HG03378 (cell line): ENCODE measurements at regions not wholly inside any gene's neighbourhood (a gene's known extent, or its start where the extent isn't known, plus 50 kb on each side); places are given as distances from the start of the nearest gene placed in this dataset.

Source experiments
- ATAC-seq: cut with Tn5 transposase; IDR thresholded peaks from one replicate; pipeline ENCODE4 v1.9.1; 2021; ENCODE audit warnings: mild to moderate bottlenecking, moderate library complexity; ENCODE audit not compliant: unreplicated experiment

DNA sequence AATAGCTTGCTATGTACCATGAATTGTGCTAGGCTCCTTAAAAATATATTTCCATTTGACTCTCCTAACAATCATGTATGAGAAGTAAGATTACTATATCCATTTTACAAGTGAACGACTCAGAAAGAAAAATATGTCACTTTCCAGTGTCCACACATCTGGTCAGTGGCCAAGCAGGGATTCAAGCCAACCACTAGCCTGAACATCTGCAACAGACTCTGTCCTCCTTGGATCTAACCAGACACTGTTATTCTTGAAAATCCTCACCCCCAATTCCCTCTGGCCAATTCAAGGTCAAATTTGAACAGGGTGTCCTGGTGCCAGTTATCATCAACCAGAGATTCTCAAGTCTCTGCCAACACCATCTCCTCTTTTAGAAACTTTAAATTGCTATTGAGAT is 344.1 kb upstream of the WWC1 start:
- ATAC-seq, result no peak

DNA sequence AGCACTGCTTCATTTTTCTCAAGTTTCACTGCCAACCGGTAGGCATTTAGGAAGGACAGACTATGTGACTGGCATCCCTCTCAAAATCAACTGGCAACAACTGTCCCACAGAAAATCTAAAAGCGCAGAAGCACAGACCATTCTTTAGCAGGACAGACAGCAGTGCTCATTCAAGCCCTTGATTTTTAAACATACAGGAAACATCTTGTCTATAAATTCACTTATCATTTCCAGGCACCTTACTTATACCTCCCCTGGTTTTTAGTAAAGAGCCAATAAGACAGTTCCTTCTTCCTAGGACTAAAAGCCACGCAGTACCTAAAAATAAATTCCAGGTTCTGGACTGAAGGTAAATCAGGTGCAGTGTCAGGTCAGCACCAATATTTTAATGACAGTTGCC is 343.2 kb upstream of the WWC1 start:
- no peak for ATAC-seq

DNA sequence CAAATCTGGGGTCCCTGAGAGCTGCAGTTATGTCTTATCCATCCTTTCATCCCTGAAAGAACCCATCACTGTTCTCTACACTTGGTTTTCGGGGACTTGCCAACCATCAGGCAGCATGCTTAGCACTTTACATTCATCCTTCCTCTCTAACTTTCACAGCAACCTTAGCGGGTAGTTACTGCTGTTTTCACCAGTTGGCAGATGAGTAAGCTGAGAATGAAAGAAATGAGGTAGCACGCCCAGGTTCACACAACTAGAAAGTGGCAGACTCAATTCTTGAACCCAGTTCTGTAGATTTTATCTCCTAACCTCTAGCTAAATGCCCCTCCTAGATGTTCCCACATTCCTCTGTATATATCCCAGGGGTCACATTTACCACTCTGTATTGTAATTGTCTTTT is 342.0 kb upstream of the WWC1 start:
- ATAC-seq, result no peak

DNA sequence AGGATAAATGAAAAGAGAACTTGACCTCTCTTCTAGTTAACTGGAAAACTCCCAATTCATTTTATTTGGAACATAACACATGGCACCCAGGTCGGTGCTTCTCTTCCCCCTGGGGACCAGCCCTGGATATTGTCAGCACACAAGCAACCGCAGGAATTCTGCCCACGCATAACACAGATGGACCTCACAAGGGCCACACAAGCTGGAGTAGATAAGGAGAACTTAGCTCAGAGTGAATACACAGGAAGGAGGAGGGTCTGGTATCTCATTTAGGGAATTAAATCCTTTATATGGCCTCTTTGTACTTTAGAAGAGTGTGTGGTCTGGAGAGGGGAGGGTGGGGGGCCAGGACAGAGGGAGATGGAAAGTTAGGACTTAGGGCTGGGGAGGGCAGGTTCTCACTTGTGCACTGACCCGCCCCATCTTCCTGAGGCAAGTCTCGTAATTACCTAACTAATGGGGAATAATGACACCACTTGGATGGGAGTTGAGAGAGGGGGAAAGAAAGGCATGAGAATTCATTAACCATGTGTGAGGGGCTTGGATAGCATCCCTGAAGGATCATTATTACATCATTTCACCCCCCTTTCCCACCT is 341.2 kb upstream of the WWC1 start:
- no peak for ATAC-seq

DNA sequence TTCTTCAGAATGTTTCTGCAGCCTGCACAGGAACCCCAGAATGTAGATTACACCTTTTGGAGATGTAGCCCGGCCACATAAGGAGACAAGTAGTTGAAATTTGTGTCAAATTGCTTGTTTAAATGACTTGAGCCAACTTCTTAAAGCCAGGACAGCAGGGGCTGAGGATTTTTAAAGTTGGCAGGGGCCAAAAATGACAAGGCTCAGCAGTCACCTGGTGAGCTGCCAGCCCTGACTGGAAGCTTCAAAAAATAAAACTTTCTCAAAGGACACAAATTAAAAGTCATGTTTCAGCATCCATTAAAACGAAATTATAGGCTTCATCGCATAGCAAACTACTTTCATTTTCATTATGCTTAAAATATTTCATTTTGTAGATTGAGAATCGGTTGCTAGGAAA is 340.3 kb upstream of the WWC1 start:
- ATAC-seq, result no peak

DNA sequence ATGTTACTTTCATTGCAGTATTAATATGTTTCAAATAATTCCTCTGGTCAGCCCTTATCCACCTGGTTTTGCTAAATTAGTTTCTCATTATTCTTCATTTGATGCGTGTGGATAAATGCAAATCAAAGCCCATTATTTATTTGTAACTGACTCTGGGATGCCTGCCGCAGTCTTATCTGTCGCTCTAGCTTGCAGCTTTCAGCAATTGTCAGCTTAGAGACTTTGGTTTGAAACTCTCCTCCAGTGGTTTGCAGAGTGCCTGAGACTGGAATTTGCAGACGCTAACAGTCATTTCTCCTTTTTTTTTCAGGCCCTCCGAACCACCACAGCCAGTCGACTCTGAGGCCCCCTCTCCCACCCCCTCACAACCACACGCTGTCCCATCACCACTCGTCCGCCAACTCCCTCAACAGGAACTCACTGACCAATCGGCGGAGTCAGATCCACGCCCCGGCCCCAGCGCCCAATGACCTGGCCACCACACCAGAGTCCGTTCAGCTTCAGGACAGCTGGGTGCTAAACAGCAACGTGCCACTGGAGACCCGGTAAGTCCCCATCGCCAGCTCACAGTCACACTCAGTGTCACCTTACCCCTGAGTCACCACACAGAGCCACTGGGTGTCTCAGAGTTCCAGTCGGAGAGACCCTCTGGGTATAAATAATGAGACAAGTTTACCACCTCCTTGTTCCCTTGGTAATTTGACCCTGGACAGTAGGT is 339.0 kb upstream of the WWC1 start:
- ATAC-seq, result no peak

DNA sequence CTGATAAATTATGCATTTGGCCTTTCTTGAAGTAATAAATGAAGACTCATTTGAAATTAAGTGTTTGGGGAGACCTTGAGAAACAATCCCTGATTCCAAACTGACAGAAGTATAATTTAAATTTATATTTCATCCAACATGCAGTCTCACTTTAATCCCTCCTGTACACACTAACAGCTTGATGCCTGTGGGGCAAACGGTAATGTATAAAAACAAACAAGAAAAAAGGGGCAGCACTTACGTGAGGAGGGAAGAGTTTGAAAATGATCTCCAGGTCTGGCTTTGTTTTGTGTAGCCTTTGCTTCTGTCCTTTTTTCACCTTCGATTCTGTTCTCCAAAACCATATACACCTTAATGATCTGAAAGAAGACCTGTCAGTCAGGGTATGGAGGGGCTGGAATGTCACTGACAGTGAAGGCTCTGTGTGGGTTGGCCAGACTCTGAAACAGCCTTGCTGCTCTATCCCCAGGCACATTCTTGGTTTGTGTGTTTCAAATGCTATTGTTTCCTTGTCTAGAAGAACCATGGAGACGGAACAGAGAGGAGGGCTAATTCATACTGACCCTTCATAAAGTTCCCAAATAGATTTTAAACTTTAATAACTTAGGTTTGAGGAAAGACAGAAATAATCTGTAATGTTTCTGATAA is 338.2 kb upstream of the WWC1 start:
- ATAC-seq, result no peak

DNA sequence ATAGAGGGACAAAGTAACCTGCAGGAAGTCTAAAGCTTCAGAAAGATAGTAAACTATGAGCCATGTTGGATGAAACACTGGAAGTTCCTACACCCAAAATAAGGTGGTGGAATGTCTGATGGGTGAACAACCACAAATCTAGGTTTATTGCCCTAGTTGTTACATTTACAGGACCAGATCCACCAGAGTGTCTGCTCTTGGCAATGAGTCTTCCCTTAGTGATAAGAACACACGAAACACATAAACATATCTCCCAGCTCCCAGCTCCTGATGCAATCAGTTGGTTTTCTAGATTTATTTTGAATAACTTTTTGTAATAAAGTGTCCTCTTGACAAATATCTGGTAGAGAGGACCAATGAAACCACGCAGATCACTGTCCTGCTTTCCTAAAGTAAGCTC is 329.7 kb upstream of the WWC1 start:
- no peak for ATAC-seq

DNA sequence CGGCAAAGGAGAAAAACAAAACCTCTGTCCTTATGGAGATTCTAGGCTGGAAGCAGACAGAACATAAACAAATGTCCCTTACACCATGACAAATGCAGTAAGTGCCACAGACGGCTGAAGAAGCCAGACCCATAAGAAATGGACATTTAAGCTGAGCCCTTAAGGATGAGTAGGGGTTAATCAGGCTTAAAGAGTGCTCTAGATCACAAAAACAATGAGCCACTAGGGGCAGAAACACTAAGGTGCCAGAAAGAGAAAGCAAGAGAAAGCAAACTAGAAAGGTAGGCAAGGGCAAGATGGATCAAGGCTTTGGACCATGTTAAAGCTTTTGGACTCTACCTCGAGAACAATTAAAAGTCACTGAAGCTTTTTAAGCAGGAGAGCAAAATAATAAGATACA is 326.9 kb upstream of the WWC1 start:
- no peak for ATAC-seq

DNA sequence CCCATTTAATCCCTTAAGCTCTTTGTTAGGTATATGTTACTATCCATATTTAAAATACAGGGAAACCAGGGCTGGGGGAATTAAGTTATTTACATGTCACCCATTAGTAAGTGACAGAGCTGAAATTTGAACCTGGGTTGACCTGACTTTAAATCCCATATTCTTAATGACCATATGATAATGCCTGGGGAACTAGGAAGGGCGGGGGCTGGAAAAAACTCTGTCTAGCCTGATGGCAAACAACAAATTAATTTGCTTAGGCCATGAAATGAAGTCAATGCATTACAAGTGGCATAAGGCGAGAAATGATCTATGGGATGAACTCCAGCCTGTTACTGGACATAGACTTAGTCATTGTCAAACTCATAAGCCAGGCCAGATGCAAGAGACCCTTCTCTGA is 325.7 kb upstream of the WWC1 start:
- ATAC-seq, result no peak

DNA sequence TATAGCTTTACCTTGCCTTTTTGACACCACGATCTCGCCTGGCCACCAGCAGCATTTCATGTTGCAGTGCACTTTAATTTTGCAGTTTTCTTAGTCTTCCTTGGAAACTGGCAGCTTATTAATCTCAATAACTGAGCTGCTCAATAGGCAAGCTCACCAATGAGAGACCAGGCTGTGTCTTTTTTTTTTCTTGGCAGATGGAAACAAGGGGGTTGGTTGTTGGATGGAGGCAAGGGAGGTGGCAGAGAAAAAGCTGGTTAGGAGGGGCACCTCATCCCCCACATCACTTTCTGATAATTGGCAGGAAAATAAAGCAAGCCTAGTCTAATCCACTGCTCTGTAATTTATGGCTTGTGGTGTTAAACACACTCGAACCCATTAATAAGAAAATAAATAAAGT is 324.5 kb upstream of the WWC1 start:
- ATAC-seq, result no peak

DNA sequence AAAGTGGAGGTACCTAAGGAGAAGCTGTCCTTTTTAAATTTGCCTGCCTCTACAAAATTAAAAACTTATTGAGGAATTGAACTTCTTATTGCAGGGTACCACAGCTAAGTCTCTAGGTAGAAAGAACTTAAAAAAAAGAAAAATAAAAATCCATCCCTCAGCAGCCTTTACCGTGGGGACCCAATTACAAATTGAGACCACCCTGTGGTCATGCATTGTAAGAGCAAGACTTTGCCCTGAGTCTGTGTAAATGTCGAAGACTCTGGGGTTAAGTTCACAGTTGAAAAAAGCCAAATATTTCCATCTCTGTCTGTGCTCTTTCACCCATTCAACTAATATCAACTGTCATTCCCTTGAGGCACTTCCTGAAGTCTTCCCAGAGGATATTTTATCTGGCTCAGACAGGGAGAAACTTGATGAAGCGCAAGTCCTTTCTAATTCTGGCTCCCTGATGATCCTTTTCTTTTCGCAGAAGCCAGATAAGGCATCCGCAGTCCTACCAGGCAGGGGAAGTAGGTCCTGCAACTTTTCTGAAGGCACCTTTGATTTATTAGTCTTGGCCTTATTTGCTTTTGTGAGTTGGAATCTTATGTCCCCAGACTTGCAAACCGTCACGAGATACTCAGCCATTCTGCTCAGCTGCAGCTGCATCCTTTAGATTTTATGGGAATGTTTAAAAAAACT is 323.8 kb upstream of the WWC1 start:
- ATAC-seq, result no peak

DNA sequence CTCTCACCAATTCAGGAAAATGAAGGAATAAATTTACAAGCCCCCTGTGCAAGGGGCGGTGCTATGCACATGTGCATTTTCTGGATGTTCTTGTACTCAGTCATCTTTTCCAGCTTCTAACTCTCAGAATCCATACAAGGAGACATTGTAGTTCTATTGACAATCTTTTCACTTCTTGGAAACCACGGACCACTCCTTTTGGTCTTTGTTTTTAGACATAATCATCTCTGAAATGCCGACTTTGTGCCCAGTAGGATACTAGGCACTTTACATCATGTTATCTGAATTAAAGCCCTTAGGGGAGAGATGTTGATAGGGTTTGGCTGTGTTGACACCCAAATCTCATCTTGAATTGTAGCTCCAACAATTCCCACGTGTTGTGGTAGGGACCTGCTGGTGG is 322.6 kb upstream of the WWC1 start:
- no peak for ATAC-seq

DNA sequence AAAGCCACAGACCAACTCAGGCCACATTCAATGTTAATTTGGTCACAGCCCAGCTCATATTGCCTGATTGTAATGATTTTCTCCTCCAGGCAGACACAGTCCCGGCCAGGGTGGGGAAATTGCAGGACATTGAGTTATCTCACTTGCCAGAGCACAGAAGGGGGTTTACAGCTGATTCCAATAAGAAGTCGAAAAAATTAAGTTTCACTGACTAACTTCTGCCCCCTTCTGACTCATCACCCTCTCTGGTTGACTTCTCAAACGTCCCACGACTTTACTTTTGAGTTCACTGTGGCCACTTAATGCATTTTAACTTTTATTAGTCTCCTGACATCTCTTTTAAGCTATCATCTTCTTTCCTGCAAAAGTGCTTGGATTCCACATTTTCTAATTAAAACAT is 321.4 kb upstream of the WWC1 start:
- peak; percentile 66 for ATAC-seq

DNA sequence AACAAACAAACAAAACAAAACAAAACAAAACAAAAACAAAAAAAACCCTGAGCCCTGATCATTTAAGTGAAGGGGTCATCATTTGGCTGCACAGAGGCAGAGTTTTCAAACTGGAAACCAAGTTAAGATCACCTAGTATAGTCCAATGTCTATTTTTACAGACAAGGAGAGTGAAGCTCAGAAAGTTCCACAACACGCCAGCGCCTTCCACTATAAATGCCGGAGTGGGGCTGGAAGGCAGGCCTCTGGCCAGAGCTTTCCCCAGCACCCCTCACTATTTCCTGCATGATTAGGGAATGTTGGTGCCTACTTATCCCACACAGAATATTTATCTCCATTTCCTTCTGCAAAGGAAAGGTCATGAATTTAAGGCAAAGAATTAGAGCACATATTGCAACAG is 319.7 kb upstream of the WWC1 start:
- ATAC-seq, result no peak

DNA sequence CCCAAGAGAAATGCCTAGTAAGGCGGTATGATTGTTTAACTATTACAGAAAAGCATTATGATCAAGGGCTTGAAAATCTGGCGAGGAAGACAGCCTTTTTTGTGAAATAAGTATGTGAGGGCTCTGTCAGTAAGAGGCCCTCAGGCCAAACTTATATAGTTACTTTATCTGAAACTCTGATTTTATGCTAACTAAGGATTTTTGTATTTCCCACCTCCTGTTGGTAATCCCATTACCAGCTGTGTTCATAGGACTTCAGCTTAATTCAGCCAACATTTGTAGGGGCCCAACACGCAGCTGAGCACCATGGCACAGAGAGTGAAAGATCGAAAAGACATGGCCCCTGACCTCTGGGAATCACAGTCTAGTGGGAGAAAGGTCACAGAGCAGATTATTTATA is 318.3 kb upstream of the WWC1 start:
- ATAC-seq, result no peak

DNA sequence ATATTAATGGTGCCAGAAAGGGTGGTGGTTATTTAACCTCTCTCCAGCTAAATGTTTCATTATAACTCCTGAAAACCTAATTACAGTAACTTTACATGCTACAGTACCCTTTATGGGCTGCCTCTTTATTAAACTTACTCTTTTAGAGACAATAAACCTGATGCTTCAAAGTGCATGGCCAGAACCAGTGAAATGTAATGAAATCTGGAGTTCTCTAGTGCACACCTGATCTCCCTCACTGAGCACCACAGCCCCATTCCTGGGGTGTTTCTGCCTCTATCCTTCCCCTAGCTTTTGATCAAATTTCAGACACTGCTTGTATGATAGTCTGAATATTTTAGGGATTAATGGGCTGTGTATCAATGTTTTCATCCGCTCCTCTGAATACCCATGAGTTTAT is 306.5 kb upstream of the WWC1 start:
- ATAC-seq, result no peak

DNA sequence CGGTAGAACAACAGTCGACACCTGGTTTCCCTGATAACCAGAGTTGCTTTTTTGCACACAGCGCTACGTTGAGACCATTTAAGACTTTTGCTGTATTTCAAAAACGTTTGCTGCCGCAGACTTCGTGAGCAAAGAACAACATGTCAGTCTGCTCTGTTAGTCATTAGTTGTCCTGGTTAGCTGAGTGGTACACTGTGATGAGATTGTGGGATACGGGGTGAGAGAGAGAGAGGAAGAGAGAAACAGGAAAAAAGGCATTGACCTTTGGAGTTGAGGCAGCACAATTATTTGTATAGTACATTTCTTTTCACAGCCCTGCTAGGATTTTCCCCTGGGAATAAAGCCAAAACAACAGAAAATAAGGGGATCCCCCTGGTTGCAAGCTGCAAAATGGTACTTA is 306.1 kb upstream of the WWC1 start:
- no peak for ATAC-seq

DNA sequence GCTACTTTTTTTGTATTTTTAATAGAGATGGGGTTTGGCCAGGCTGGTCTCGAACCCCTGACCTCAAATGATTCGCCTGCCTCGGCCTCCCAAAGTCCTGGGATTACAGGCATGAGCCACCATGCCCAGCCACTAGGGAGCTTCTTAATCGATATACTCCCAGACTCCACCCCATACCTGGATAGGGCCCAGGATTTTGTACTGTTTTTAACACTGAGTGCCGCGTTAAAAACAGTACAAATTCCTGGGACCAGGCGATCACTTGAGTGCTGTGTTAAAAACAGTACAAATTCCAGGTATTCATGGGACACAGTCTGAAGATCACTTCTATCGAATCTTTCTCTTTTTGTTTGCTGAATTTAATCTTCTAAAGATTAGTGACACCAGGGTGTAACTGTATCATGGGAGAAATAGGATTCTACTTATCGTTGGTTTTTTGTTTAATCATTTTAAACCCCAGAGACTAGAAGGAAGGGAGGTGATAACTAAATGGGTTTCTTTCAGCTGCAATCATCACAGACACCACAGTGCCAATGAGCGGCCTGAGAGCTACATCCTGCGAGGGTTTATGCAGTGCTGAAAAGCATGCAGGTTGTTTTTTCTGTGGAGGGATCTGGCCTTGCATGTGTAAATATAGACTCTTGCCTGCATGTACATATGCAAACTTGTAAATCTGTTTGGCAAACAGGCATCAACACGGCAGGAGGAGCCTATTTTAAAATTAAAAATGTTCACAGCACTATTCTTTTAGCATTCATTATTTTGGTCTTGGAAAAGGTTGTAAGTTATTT is 303.8 kb upstream of the WWC1 start:
- no peak for ATAC-seq

DNA sequence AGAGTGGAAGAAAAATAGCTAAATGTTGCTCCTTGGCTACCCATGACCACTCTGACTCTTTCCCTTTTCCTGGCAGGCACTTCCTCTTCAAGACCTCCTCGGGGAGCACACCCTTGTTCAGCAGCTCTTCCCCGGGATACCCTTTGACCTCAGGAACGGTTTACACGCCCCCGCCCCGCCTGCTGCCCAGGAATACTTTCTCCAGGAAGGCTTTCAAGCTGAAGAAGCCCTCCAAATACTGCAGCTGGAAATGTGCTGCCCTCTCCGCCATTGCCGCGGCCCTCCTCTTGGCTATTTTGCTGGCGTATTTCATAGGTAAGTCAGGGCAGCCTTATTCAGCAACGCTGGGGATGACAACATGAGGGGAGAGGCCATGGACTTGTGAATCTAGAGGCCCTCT is 298.6 kb upstream of the WWC1 start:
- no peak for ATAC-seq

DNA sequence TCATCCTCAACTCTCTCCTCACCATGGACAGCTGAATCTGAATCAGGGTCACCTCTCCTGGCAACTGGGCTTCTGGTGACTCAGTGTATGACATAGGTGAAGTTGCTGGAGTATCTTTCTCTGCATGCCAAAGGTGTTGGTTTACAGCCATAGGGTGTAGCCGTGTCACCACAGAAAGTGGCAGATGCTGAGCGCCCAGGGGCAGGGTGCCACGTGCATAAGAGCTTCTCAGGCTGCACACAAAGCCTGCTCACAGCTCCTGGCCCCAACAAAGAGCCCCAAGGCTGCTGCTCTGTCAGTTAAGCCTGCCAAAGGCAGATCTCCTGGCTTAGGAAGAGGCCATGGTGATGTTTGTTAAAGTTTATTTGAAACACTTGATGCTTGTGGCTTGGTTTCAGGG is 297.7 kb upstream of the WWC1 start:
- ATAC-seq, result no peak
